ENCODE measurements at regions not wholly inside any gene's neighbourhood (a gene's known extent, or its start where the extent isn't known, plus 50 kb on each side); places are given as distances from the start of the nearest gene placed in this dataset.

DNA sequence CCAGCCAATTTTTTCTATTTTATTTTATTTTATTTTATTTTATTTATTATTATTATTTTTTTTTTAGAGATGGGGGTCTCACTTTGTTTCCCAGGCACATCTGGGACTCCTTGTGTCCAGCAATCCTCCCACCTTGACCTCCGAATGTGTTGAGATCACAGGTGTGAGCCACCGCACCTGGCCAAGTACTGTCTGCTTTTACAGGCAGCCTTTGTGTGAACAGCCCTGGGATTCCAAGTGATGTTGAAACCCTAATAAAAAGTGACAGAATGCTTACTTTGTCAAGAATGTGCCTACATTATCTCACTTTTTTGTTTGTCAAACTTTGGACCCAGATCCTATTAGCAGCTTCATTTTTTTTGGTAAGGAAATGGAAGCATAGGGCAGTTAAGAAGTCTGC lies 220.1 kb upstream of the EDNRB start:
- TF ChIP-seq, protein P1, sequence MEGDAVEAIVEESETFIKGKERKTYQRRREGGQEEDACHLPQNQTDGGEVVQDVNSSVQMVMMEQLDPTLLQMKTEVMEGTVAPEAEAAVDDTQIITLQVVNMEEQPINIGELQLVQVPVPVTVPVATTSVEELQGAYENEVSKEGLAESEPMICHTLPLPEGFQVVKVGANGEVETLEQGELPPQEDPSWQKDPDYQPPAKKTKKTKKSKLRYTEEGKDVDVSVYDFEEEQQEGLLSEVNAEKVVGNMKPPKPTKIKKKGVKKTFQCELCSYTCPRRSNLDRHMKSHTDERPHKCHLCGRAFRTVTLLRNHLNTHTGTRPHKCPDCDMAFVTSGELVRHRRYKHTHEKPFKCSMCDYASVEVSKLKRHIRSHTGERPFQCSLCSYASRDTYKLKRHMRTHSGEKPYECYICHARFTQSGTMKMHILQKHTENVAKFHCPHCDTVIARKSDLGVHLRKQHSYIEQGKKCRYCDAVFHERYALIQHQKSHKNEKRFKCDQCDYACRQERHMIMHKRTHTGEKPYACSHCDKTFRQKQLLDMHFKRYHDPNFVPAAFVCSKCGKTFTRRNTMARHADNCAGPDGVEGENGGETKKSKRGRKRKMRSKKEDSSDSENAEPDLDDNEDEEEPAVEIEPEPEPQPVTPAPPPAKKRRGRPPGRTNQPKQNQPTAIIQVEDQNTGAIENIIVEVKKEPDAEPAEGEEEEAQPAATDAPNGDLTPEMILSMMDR (IDR thresholded peaks at IDR 0.05), result no peak
- no peak for TF ChIP-seq POLR2A (IDR thresholded peaks at IDR 0.05)

All from body of pancreas (tissue), 4 donors.